GM21619 (cell line): ENCODE measurements at regions not wholly inside any gene's neighbourhood (a gene's known extent, or its start where the extent isn't known, plus 50 kb on each side); places are given as distances from the start of the nearest gene placed in this dataset.

Source experiments
- ATAC-seq: cut with Tn5 transposase; IDR thresholded peaks from one replicate; pipeline ENCODE4 v1.9.1; 2021; ENCODE audit not compliant: unreplicated experiment

- ATAC-seq, result no peak
Observed at GRCh38 chr10:123402021-123402420, 247.8 kb downstream of the BUB3 start.

GRCh38 chr10:123402656-123403055, 248.5 kb downstream of the BUB3 start:
- peak; percentile 73 for ATAC-seq

- no peak for ATAC-seq
Observed at GRCh38 chr10:123404357-123404756, 250.2 kb downstream of the BUB3 start.

- no peak for ATAC-seq
Observed at GRCh38 chr10:123408660-123409059, 254.5 kb downstream of the BUB3 start.

GRCh38 chr10:123409426-123409825, 255.2 kb downstream of the BUB3 start:
- ATAC-seq, result no peak

- ATAC-seq, result no peak
Observed at GRCh38 chr10:123409884-123410283, 255.7 kb downstream of the BUB3 start.

- no peak for ATAC-seq
Observed at GRCh38 chr10:123413353-123413752, 252.8 kb upstream of the GPR26 start.

GRCh38 chr10:123415523-123415922, 250.6 kb upstream of the GPR26 start:
- no peak for ATAC-seq

- no peak for ATAC-seq
Observed at GRCh38 chr10:123417414-123417813, 248.7 kb upstream of the GPR26 start.

GRCh38 chr10:123421461-123421860, 244.7 kb upstream of the GPR26 start:
- ATAC-seq, result no peak

- no peak for ATAC-seq
Observed at GRCh38 chr10:123422261-123422660, 243.9 kb upstream of the GPR26 start.

GRCh38 chr10:123424537-123424936, 241.6 kb upstream of the GPR26 start:
- ATAC-seq, result no peak

- no peak for ATAC-seq
Observed at GRCh38 chr10:123425680-123426079, 240.5 kb upstream of the GPR26 start.

- no peak for ATAC-seq
Observed at GRCh38 chr10:123427165-123427786, 238.9 kb upstream of the GPR26 start.

- no peak for ATAC-seq
Observed at GRCh38 chr10:123428391-123428790, 237.8 kb upstream of the GPR26 start.

- no peak for ATAC-seq
Observed at GRCh38 chr10:123429706-123430221, 236.4 kb upstream of the GPR26 start.

- ATAC-seq, result no peak
Observed at GRCh38 chr10:123433539-123433938, 232.6 kb upstream of the GPR26 start.

- ATAC-seq, result no peak
Observed at GRCh38 chr10:123434435-123435039, 231.6 kb upstream of the GPR26 start.

- peak; percentile 97 for ATAC-seq
Observed at GRCh38 chr10:123442901-123443300, 223.3 kb upstream of the GPR26 start.

- no peak for ATAC-seq
Observed at GRCh38 chr10:123443924-123444323, 222.2 kb upstream of the GPR26 start.

- ATAC-seq, result no peak
Observed at GRCh38 chr10:123445261-123445775, 220.8 kb upstream of the GPR26 start.

GRCh38 chr10:123446449-123447156, 219.6 kb upstream of the GPR26 start:
- no peak for ATAC-seq
